Stimulated activated CD4-positive, alpha-beta T cell treated with anti-CD3 and anti-CD28 coated beads, Interleukin-15, amount 100 ng/mL, for 24 hours (primary cell): ENCODE measurements at regions not wholly inside any gene's neighbourhood (a gene's known extent, or its start where the extent isn't known, plus 50 kb on each side); places are given as distances from the start of the nearest gene placed in this dataset.
A peak's percentile ranks its signal among the peaks of the same experiment; 100 is the strongest.

Source experiments
- DNase-seq: peaks from one replicate; pipeline ENCODE4 v3.0.0-alpha.2; 2020

- DNase-seq: no peak
Observed at GRCh38 chr17:77769215-77769614, 189.3 kb upstream of the TNRC6C start.

GRCh38 chr17:77769762-77770161, 188.7 kb upstream of the TNRC6C start:
- DNase-seq: no peak

- no peak for DNase-seq
Observed at GRCh38 chr17:77770331-77771105, 188.0 kb upstream of the TNRC6C start.

GRCh38 chr17:77771145-77771544, 187.4 kb upstream of the TNRC6C start:
- DNase-seq: no peak

- no peak for DNase-seq
Observed at GRCh38 chr17:77771587-77771986, 186.9 kb upstream of the TNRC6C start.

GRCh38 chr17:77771998-77772397, 186.5 kb upstream of the TNRC6C start:
- DNase-seq: no peak

GRCh38 chr17:77772461-77772897, 186.0 kb upstream of the TNRC6C start:
- peak; percentile 75 for DNase-seq

- DNase-seq: no peak
Observed at GRCh38 chr17:77772899-77773358, 185.6 kb upstream of the TNRC6C start.

- DNase-seq: no peak
Observed at GRCh38 chr17:77774182-77774581, 184.3 kb upstream of the TNRC6C start.

GRCh38 chr17:77778636-77779489, 179.6 kb upstream of the TNRC6C start:
- no peak for DNase-seq

GRCh38 chr17:77779711-77780539, 178.6 kb upstream of the TNRC6C start:
- no peak for DNase-seq

GRCh38 chr17:77781536-77781935, 177.0 kb upstream of the TNRC6C start:
- no peak for DNase-seq

GRCh38 chr17:77782201-77782600, 176.3 kb upstream of the TNRC6C start:
- DNase-seq: no peak

- no peak for DNase-seq
Observed at GRCh38 chr17:77782611-77783010, 175.9 kb upstream of the TNRC6C start.

GRCh38 chr17:77783991-77784820, 174.3 kb upstream of the TNRC6C start:
- DNase-seq: peak; percentile 61

- DNase-seq: no peak
Observed at GRCh38 chr17:77785312-77785905, 173.1 kb upstream of the TNRC6C start.

GRCh38 chr17:77786090-77786489, 172.4 kb upstream of the TNRC6C start:
- DNase-seq: no peak

- DNase-seq: no peak
Observed at GRCh38 chr17:77786740-77787505, 171.6 kb upstream of the TNRC6C start.

- no peak for DNase-seq
Observed at GRCh38 chr17:77790143-77790829, 168.2 kb upstream of the TNRC6C start.

- DNase-seq: no peak
Observed at GRCh38 chr17:77792626-77793025, 165.9 kb upstream of the TNRC6C start.
